HEK293 (cell line): ENCODE measurements at regions not wholly inside any gene's neighbourhood (a gene's known extent, or its start where the extent isn't known, plus 50 kb on each side); places are given as distances from the start of the nearest gene placed in this dataset.

Experiments used
- CTCF ChIA-PET: fragments of 350-600 bp; formaldehyde crosslinking; extraction: SDS; loops from one replicate; lab custom pipeline; 2021; ENCODE audit warnings: antibody characterized with exemption; lab: Yijun Ruan, JAX
- POLR2A ChIA-PET: fragments of 300-600 bp; formaldehyde crosslinking; extraction: SDS; loops from one replicate; lab custom pipeline; 2020; ENCODE audit warnings: antibody characterized with exemption, inconsistent platforms; lab: Yijun Ruan, JAX
- H3K27ac ChIP-seq: fragments of 200-500 bp; sonication (Bioruptor generic); 2 replicates; pipeline ENCODE4 v1.5.1; 2014; ENCODE audit warnings: low read depth, low read length, control low read depth, inconsistent platforms; ENCODE audit errors: extremely low read depth
- H3K36me3 ChIP-seq, 2 experiments: fragments of 200-500 bp in 1 of 2; sonication (Bioruptor generic) in 1 of 2; 1 replicate in 1 of 2; 2 replicates in 1 of 2; pipeline ENCODE4 v1.5.1; 2014 to 2017; ENCODE audit warnings: inconsistent platforms in 2 of 2, low read length in 2 of 2; ENCODE audit not compliant: control insufficient read depth in 2 of 2, insufficient read depth in 1 of 2
- H3K4me1 ChIP-seq: fragments of 200-500 bp; sonication (Bioruptor generic); 2 replicates; pipeline ENCODE4 v1.5.1; 2014; ENCODE audit warnings: mild to moderate bottlenecking, low read length, inconsistent platforms; ENCODE audit not compliant: control insufficient read depth, insufficient read depth
- H3K4me3 ChIP-seq: 2 replicates; pipeline ENCODE4 v1.5.1; 2011; ENCODE audit warnings: low read depth, mild to moderate bottlenecking, control low read depth, low read length, moderate library complexity
- H3K9me3 ChIP-seq: fragments of 200-500 bp; sonication (Bioruptor generic); 2 replicates; pipeline ENCODE4 v1.5.1; 2014; ENCODE audit warnings: low read depth, low read length, inconsistent platforms; ENCODE audit not compliant: control insufficient read depth, insufficient read depth
- EGR2 ChIP-seq: fragments of 450-650 bp; formaldehyde crosslinking; IDR thresholded peaks from 2 replicates; pipeline ENCODE4 v1.5.1; 2016; ENCODE audit warnings: low read depth, missing biosample characterization, missing genetic modification characterization
- GLIS1 ChIP-seq: fragments of 450-650 bp; formaldehyde crosslinking; IDR thresholded peaks from 2 replicates; pipeline ENCODE4 v1.5.1; 2016; ENCODE audit warnings: missing biosample characterization, missing genetic modification characterization
- KLF10 ChIP-seq: fragments of 450-650 bp; IDR thresholded peaks from 2 replicates; pipeline ENCODE4 v1.5.1; 2018; ENCODE audit warnings: missing biosample characterization, mild to moderate bottlenecking, missing genetic modification characterization
- KLF16 ChIP-seq: fragments of 450-650 bp; formaldehyde crosslinking; IDR thresholded peaks from 2 replicates; pipeline ENCODE4 v1.5.1; 2017; ENCODE audit warnings: missing biosample characterization, missing genetic modification characterization
- MEIS1 ChIP-seq: sonication (generic); formaldehyde crosslinking; IDR thresholded peaks from 2 replicates; pipeline ENCODE4 v1.8.1; 2022; ENCODE audit warnings: missing genetic modification reagents, mild to moderate bottlenecking, borderline replicate concordance
- OSR2 ChIP-seq: fragments of 450-650 bp; formaldehyde crosslinking; IDR thresholded peaks from 2 replicates; pipeline ENCODE4 v1.5.1; 2016; ENCODE audit warnings: missing biosample characterization, missing genetic modification characterization
- SCRT1 ChIP-seq: fragments of 450-650 bp; formaldehyde crosslinking; IDR thresholded peaks from 2 replicates; pipeline ENCODE4 v1.5.1; 2016; ENCODE audit warnings: missing biosample characterization, missing genetic modification characterization, borderline replicate concordance
- SETDB1 ChIP-seq: IDR thresholded peaks from one replicate; pipeline ENCODE4 v1.6.1; 2017; ENCODE audit warnings: mild to moderate bottlenecking, low read length, moderate library complexity, mixed read lengths; ENCODE audit not compliant: insufficient read length
- ZBTB20 ChIP-seq: fragments of 450-650 bp; formaldehyde crosslinking; IDR thresholded peaks from 2 replicates; pipeline ENCODE4 v1.5.1; 2016; ENCODE audit warnings: missing biosample characterization, missing genetic modification characterization
- ZNF148 ChIP-seq: fragments of 450-650 bp; formaldehyde crosslinking; IDR thresholded peaks from 2 replicates; pipeline ENCODE4 v1.5.0; 2017; ENCODE audit warnings: missing biosample characterization, missing genetic modification characterization, borderline replicate concordance
- ZNF623 ChIP-seq: fragments of 450-650 bp; formaldehyde crosslinking; IDR thresholded peaks from 2 replicates; pipeline ENCODE4 v1.5.1; 2016; ENCODE audit warnings: missing biosample characterization, missing genetic modification characterization
- ZNF704 ChIP-seq: fragments of 450-650 bp; formaldehyde crosslinking; IDR thresholded peaks from 2 replicates; pipeline ENCODE4 v1.5.1; 2016; ENCODE audit warnings: missing biosample characterization, missing genetic modification characterization
- ZNF768 ChIP-seq: fragments of 450-650 bp; formaldehyde crosslinking; IDR thresholded peaks from 2 replicates; pipeline ENCODE4 v1.5.1; 2018; ENCODE audit warnings: missing biosample characterization, mild to moderate bottlenecking, missing genetic modification characterization
- ZSCAN5A ChIP-seq: fragments of 450-650 bp; formaldehyde crosslinking; IDR thresholded peaks from 2 replicates; pipeline ENCODE4 v1.5.1; 2016; ENCODE audit warnings: missing biosample characterization, missing genetic modification characterization
- ZXDB ChIP-seq: fragments of 450-650 bp; formaldehyde crosslinking; IDR thresholded peaks from 2 replicates; pipeline ENCODE4 v1.5.1; 2016; ENCODE audit warnings: missing biosample characterization, missing genetic modification characterization
- TF ChIP-seq, protein P1 (sequence below): fragments of 450-650 bp; formaldehyde crosslinking; IDR thresholded peaks from 2 replicates; pipeline ENCODE4 v1.5.1; 2017; ENCODE audit warnings: missing biosample characterization, missing genetic modification characterization
- TF ChIP-seq, protein P2 (sequence below): fragments of 450-650 bp; formaldehyde crosslinking; optimal IDR thresholded peaks from 2 replicates; pipeline ENCODE3; 2016; ENCODE audit warnings: missing biosample characterization, mild to moderate bottlenecking, missing genetic modification characterization

- TF ChIP-seq GLIS1 (tag by site-specific recombination): no peak
- Histone ChIP-seq H3K36me3 (no peaks in the 10 kb centered on the region), H3K4me3 (no peak overlapping the region), H3K4me1 (no peaks in the 10 kb centered on the region), H3K9me3 (no peaks in the 10 kb centered on the region), H3K27ac (no peak overlapping the region)
- ChIA-PET CTCF (no interaction called here), POLR2A (no interaction called here)
Observed at GRCh38 chr11:109756521-109756920, 334.5 kb downstream of the C11orf87 start.

DNA sequence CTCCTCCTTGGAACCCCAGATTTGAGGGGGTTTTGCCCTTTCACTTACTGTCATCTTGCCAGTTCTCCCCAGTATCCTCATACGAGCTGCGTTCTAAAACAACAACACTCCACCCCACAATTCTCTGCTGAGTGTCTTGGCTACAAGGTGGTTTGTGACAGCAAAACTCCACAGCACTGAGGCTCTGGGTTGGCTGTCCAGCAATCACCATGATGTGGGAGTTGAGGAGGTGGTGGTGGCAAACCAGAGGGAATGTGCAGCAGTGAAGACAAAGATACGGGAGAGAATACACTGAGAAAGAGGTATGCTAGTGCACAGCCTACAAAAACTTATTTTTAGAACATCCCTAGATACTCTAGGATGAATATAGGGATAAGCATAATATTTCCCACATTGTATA, 335.0 kb downstream of the C11orf87 start:
- H3K36me3 ChIP-seq: no peaks in the 10 kb centered on the region
- CTCF ChIA-PET: no interaction called here
- TF ChIP-seq ZXDB (tag by site-specific recombination): no peak
- TF ChIP-seq EGR2 (tag by site-specific recombination): peak; percentile 14; the same call in 1 of the 2 replicates
- H3K27ac ChIP-seq: no peak overlapping the region
- no peak overlapping the region for H3K4me3 ChIP-seq
- H3K9me3 ChIP-seq: no peaks in the 10 kb centered on the region
- POLR2A ChIA-PET: no interaction called here
- H3K4me1 ChIP-seq: no peaks in the 10 kb centered on the region

GRCh38 chr11:109762546-109762945, 330.6 kb upstream of the ZC3H12C start:
- ChIA-PET CTCF (no interaction called here), POLR2A (no interaction called here)
- no peaks in the 10 kb centered on the region for H3K4me1 ChIP-seq
- H3K9me3 ChIP-seq: no peaks in the 10 kb centered on the region
- no peak overlapping the region for H3K4me3 ChIP-seq
- no peaks in the 10 kb centered on the region for H3K36me3 ChIP-seq
- TF ChIP-seq, protein P1, sequence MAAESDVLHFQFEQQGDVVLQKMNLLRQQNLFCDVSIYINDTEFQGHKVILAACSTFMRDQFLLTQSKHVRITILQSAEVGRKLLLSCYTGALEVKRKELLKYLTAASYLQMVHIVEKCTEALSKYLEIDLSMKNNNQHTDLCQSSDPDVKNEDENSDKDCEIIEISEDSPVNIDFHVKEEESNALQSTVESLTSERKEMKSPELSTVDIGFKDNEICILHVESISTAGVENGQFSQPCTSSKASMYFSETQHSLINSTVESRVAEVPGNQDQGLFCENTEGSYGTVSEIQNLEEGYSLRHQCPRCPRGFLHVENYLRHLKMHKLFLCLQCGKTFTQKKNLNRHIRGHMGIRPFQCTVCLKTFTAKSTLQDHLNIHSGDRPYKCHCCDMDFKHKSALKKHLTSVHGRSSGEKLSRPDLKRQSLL: no peak
- no peak for TF ChIP-seq ZNF148 (tag by site-specific recombination)
- TF ChIP-seq MEIS1 (CRISPR knock-in tag): no peak
- TF ChIP-seq ZNF768: no peak
- TF ChIP-seq ZSCAN5A (tag by site-specific recombination): no peak
- no peak for TF ChIP-seq ZNF704 (tag by site-specific recombination)
- no peak for TF ChIP-seq SETDB1
- TF ChIP-seq KLF10 (tag by site-specific recombination): no peak
- H3K27ac ChIP-seq: no peak overlapping the region

DNA sequence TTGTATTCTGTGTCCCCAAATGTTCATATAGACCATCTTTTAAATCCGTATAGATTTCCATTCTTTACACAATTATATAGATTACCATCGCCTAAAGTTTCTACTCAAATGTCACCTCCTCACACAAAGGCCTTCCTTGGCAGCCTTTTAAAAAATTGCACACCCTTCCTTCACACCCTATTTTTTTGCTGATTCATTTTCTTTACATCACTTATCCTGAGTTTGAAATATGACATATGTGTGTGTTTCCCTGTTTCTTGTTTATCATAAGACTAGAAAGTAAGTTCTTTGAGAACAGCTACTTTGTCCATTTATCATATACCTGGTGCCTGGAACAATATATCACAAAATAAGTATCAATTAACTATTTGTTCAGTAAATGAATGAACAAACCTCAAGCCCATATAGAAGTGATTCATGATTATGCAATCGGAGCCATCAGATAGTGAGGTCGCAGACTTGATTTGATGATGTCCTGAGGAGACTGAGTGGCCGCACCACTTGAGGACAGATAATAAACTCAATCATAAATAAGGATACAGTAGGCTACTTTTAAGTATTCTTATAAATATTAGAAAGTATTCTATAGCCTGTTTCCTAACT, 327.4 kb upstream of the ZC3H12C start:
- POLR2A ChIA-PET: no interaction called here
- CTCF ChIA-PET: no interaction called here
- no peak for TF ChIP-seq OSR2 (tag by site-specific recombination)
- no peak for TF ChIP-seq SCRT1
- no peak for TF ChIP-seq ZBTB20 (tag by site-specific recombination)
- TF ChIP-seq, protein P2, sequence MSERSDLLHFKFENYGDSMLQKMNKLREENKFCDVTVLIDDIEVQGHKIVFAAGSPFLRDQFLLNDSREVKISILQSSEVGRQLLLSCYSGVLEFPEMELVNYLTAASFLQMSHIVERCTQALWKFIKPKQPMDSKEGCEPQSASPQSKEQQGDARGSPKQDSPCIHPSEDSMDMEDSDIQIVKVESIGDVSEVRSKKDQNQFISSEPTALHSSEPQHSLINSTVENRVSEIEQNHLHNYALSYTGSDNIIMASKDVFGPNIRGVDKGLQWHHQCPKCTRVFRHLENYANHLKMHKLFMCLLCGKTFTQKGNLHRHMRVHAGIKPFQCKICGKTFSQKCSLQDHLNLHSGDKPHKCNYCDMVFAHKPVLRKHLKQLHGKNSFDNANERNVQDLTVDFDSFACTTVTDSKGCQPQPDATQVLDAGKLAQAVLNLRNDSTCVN (tag by site-specific recombination): no peak
- no peak for TF ChIP-seq ZNF623
- no peak for TF ChIP-seq GLIS1 (tag by site-specific recombination)
- no peak for TF ChIP-seq KLF16 (tag by site-specific recombination)

More for the DNA sequence above, 327.4 kb upstream of the ZC3H12C start:
- Histone ChIP-seq H3K9me3 (no peaks in the 10 kb centered on the region), H3K27ac (no peak overlapping the region), H3K4me1 (no peaks in the 10 kb centered on the region), H3K4me3 (no peak overlapping the region), H3K36me3 (no peaks in the 10 kb centered on the region)
